K562 (cell line): ENCODE measurements at regions not wholly inside any gene's neighbourhood (a gene's known extent, or its start where the extent isn't known, plus 50 kb on each side); places are given as distances from the start of the nearest gene placed in this dataset.

ENCODE experiments used
- ATF1 ChIP-seq, 2 experiments: fragments of 450-650 bp in 1 of 2; IDR thresholded peaks; 2 replicates each; pipeline ENCODE4 v1.6.1; 2016; ENCODE audit warnings: missing compliant biosample characterization in 1 of 2, missing genetic modification characterization in 1 of 2
- CBX3 ChIP-seq, 2 experiments: IDR thresholded peaks; 1 replicate in 1 of 2; 2 replicates in 1 of 2; pipeline ENCODE4 v1.6.1; 2012; ENCODE audit warnings: inconsistent platforms in 2 of 2, low read length in 2 of 2, borderline replicate concordance in 1 of 2, control low read depth in 1 of 2
- DPF2 ChIP-seq: fragments of 450-650 bp; IDR thresholded peaks from 2 replicates; pipeline ENCODE4 v1.6.1; 2016
- EP300 ChIP-seq: IDR thresholded peaks from 2 replicates; pipeline ENCODE4 v1.6.1; 2012; ENCODE audit warnings: low read length, improper control_type of control experiment
- ZNF184 ChIP-seq: sonication (generic); formaldehyde crosslinking; IDR thresholded peaks from 2 replicates; pipeline ENCODE4 v1.5.0; 2020; ENCODE audit warnings: missing genetic modification reagents
- ZNF311 ChIP-seq: fragments of 250-450 bp; sonication (Bioruptor Pico); IDR thresholded peaks from 2 replicates; pipeline ENCODE4 v1.4.0; 2020; ENCODE audit warnings: mild to moderate bottlenecking, moderate library complexity
- ZNF436 ChIP-seq: fragments of 250-450, 450-650 bp; sonication (Bioruptor Pico); formaldehyde crosslinking; IDR thresholded peaks from 2 replicates; pipeline ENCODE4 v1.7.0; 2020; ENCODE audit warnings: mild to moderate bottlenecking
- TF ChIP-seq, protein P1 (sequence below), 3 experiments: IDR thresholded peaks in 2 of 3; conservative IDR thresholded peaks in 1 of 3; 2 replicates each; pipeline ENCODE4 v1.5.1; 2011 to 2012; ENCODE audit warnings: low read length in 3 of 3, mild to moderate bottlenecking in 3 of 3, control low read depth in 2 of 3, improper control_type of control experiment in 1 of 3, inconsistent platforms in 1 of 3, low read depth in 1 of 3, mixed read lengths in 1 of 3, moderate library complexity in 1 of 3; ENCODE audit not compliant: insufficient read depth in 2 of 3
- TF ChIP-seq, protein P2 (sequence below): fragments of 250-450 bp; sonication (Bioruptor Pico); IDR thresholded peaks from 2 replicates; pipeline ENCODE4 v1.8.0; 2022; ENCODE audit warnings: moderate library complexity, mild to moderate bottlenecking, inconsistent platforms
- TF ChIP-seq, protein P3 (sequence below): sonication (generic); formaldehyde crosslinking; IDR thresholded peaks from 2 replicates; pipeline ENCODE4 v1.8.0; 2022; ENCODE audit warnings: mild to moderate bottlenecking, missing genetic modification reagents

DNA sequence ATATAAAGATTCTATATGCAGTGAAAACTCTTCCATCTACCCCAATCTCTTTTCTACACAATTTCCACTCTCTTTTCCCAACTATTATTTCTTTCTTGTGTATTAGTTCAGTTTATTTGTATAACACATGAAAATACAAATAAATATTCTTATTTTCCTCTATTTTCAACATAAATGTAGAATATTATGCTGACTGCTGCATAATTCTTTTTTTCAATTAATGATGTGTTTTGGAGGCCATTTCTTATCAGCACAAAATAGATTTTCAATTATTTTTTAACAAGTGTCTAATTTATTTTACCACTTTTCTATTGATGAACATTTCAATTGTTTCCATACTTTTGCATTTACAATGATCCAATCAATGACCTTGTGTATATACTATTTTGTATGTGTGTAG is 557.7 kb upstream of the NR3C2 start:
- TF ChIP-seq, protein P1, sequence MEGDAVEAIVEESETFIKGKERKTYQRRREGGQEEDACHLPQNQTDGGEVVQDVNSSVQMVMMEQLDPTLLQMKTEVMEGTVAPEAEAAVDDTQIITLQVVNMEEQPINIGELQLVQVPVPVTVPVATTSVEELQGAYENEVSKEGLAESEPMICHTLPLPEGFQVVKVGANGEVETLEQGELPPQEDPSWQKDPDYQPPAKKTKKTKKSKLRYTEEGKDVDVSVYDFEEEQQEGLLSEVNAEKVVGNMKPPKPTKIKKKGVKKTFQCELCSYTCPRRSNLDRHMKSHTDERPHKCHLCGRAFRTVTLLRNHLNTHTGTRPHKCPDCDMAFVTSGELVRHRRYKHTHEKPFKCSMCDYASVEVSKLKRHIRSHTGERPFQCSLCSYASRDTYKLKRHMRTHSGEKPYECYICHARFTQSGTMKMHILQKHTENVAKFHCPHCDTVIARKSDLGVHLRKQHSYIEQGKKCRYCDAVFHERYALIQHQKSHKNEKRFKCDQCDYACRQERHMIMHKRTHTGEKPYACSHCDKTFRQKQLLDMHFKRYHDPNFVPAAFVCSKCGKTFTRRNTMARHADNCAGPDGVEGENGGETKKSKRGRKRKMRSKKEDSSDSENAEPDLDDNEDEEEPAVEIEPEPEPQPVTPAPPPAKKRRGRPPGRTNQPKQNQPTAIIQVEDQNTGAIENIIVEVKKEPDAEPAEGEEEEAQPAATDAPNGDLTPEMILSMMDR (IDR thresholded peaks at IDR 0.05 in 2 of 3, conservative IDR thresholded peaks at IDR 0.05 in 1 of 3; ENCODE audit: insufficient read depth in 2 of 3, low read depth in 1 of 3, low read length in 3 of 3), result no peak
- no peak for TF ChIP-seq ZNF184
- no peak for TF ChIP-seq ZNF436 (CRISPR knock-in tag)
- no peak for TF ChIP-seq CBX3 (IDR thresholded peaks at IDR 0.05; ENCODE audit: borderline replicate concordance in 1 of 2, low read length in 2 of 2)
- TF ChIP-seq EP300, result no peak
- TF ChIP-seq, protein P2, sequence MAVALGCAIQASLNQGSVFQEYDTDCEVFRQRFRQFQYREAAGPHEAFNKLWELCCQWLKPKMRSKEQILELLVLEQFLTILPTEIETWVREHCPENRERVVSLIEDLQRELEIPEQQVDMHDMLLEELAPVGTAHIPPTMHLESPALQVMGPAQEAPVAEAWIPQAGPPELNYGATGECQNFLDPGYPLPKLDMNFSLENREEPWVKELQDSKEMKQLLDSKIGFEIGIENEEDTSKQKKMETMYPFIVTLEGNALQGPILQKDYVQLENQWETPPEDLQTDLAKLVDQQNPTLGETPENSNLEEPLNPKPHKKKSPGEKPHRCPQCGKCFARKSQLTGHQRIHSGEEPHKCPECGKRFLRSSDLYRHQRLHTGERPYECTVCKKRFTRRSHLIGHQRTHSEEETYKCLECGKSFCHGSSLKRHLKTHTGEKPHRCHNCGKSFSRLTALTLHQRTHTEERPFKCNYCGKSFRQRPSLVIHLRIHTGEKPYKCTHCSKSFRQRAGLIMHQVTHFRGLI (CRISPR knock-in tag), result no peak
- no peak for TF ChIP-seq ATF1 (CRISPR knock-in tag; IDR thresholded peaks at IDR 0.05)
- TF ChIP-seq ATF1 (tag; IDR thresholded peaks at IDR 0.05), result no peak
- TF ChIP-seq DPF2, result no peak
- no peak for TF ChIP-seq ZNF311 (CRISPR knock-in tag)
- TF ChIP-seq, protein P3, sequence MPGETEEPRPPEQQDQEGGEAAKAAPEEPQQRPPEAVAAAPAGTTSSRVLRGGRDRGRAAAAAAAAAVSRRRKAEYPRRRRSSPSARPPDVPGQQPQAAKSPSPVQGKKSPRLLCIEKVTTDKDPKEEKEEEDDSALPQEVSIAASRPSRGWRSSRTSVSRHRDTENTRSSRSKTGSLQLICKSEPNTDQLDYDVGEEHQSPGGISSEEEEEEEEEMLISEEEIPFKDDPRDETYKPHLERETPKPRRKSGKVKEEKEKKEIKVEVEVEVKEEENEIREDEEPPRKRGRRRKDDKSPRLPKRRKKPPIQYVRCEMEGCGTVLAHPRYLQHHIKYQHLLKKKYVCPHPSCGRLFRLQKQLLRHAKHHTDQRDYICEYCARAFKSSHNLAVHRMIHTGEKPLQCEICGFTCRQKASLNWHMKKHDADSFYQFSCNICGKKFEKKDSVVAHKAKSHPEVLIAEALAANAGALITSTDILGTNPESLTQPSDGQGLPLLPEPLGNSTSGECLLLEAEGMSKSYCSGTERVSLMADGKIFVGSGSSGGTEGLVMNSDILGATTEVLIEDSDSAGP (CRISPR knock-in tag), result no peak
